Right ventricle myocardium inferior (tissue), 1 donor: ENCODE measurements at regions not wholly inside any gene's neighbourhood (a gene's known extent, or its start where the extent isn't known, plus 50 kb on each side); places are given as distances from the start of the nearest gene placed in this dataset.
A peak's percentile ranks its signal among the peaks of the same experiment; 100 is the strongest.

Source experiments
- ATAC-seq: fragments of 200-7000 bp; cut with Tn5 transposase; one replicate; pipeline ENCODE4 v1.9.1; 2020; ENCODE audit warnings: mild to moderate bottlenecking, moderate library complexity
- DNase-seq: peaks from one replicate; pipeline ENCODE4 v3.0.0; 2021; ENCODE audit errors: missing footprints
- intact Hi-C: fragments of 100-400 bp; cut with DNase I; formaldehyde crosslinking; loops from one replicate; pipeline ENCODE4 v1.11.0; 2022
- donor health status: DM: no; HTN: yes; CAD: no; lungs with severe emphysema.

GRCh38 chr1:14300991-14301703 is 297.3 kb upstream of the KAZN start:
- intact Hi-C loops: no loop called here
- DNase-seq (peak; percentile 82), ATAC-seq (peak; percentile 64)

GRCh38 chr1:14301704-14302024 is 296.8 kb upstream of the KAZN start:
- intact Hi-C loops: no loop called here
- ATAC-seq (no peak), DNase-seq (no peak)

GRCh38 chr1:14302025-14302424 is 296.5 kb upstream of the KAZN start:
- intact Hi-C loops: no loop called here
- DNase-seq (no peak), ATAC-seq (no peak)

GRCh38 chr1:14303011-14303410 is 295.5 kb upstream of the KAZN start:
- DNase-seq: no peak
- intact Hi-C loops: no loop called here
- ATAC-seq: no peak

GRCh38 chr1:14304381-14304865 is 294.1 kb upstream of the KAZN start:
- ATAC-seq: peak; percentile 90
- no peak for DNase-seq
- intact Hi-C loops: no loop called here

GRCh38 chr1:14308460-14308859 is 290.0 kb upstream of the KAZN start:
- no peak for ATAC-seq
- DNase-seq: no peak
- intact Hi-C loops: no loop called here

- intact Hi-C loops: no loop called here
- ATAC-seq: no peak
- no peak for DNase-seq
Observed at GRCh38 chr1:14309984-14310383, 288.5 kb upstream of the KAZN start.

- ATAC-seq (no peak), DNase-seq (no peak)
- intact Hi-C loops: no loop called here
Observed at GRCh38 chr1:14310476-14310875, 288.0 kb upstream of the KAZN start.

GRCh38 chr1:14313731-14314431 is 284.6 kb upstream of the KAZN start:
- DNase-seq (no peak), ATAC-seq (no peak)
- intact Hi-C loops: no loop called here

- no peak for DNase-seq
- no peak for ATAC-seq
- intact Hi-C loops: no loop called here
Observed at GRCh38 chr1:14318830-14319229, 279.7 kb upstream of the KAZN start.

- intact Hi-C loops: no loop called here
- DNase-seq: no peak
- no peak for ATAC-seq
Observed at GRCh38 chr1:14320518-14320917, 278.0 kb upstream of the KAZN start.

GRCh38 chr1:14320986-14321385 is 277.5 kb upstream of the KAZN start:
- ATAC-seq (no peak), DNase-seq (no peak)
- intact Hi-C loops: no loop called here

- intact Hi-C loops: no loop called here
- ATAC-seq: no peak
- DNase-seq: no peak
Observed at GRCh38 chr1:14321422-14321821, 277.1 kb upstream of the KAZN start.

- DNase-seq (no peak), ATAC-seq (no peak)
- intact Hi-C loops: no loop called here
Observed at GRCh38 chr1:14323568-14324247, 274.8 kb upstream of the KAZN start.

GRCh38 chr1:14324248-14324630 is 274.2 kb upstream of the KAZN start:
- ATAC-seq (no peak), DNase-seq (no peak)
- intact Hi-C loops: no loop called here

- intact Hi-C loops: no loop called here
Observed at GRCh38 chr1:14326857-14327256, 271.6 kb upstream of the KAZN start.

GRCh38 chr1:14328685-14329084 is 269.8 kb upstream of the KAZN start:
- intact Hi-C loops: no loop called here
- ATAC-seq: no peak
- DNase-seq: no peak

More at GRCh38 chr1:14326857-14327256, 271.6 kb upstream of the KAZN start:
- DNase-seq (no peak), ATAC-seq (no peak)

- intact Hi-C loops: no loop called here
- DNase-seq: no peak
- ATAC-seq: no peak
Observed at GRCh38 chr1:14332158-14332557, 266.3 kb upstream of the KAZN start.

- ATAC-seq: no peak
- intact Hi-C loops: no loop called here
- no peak for DNase-seq
Observed at GRCh38 chr1:14334336-14335176, 263.9 kb upstream of the KAZN start.
